ENCODE measurements at regions not wholly inside any gene's neighbourhood (a gene's known extent, or its start where the extent isn't known, plus 50 kb on each side); places are given as distances from the start of the nearest gene placed in this dataset.

GRCh38 chr1:97007840-97008604 is 286.4 kb downstream of the PTBP2 start:
- no peaks in the 10 kb centered on the region for H3K9me3 ChIP-seq (ENCODE audit: control insufficient read depth, low read length)
- H3K27ac ChIP-seq (ENCODE audit: insufficient read depth, low read length, poor library complexity, severe bottlenecking): no peak overlapping the region
- no peaks in the 10 kb centered on the region for H3K36me3 ChIP-seq (ENCODE audit: control insufficient read depth, insufficient read depth, low read length)
- no peaks in the 10 kb centered on the region for H3K4me1 ChIP-seq (ENCODE audit: control insufficient read depth, insufficient read depth, low read length, poor library complexity, severe bottlenecking)
- no peaks in the 10 kb centered on the region for H3K27me3 ChIP-seq (replicated peaks; ENCODE audit: control insufficient read depth, insufficient read depth, low read length, poor library complexity, severe bottlenecking)
- no peak for DNase-seq
- no peak overlapping the region for H3K4me3 ChIP-seq (ENCODE audit: insufficient read depth, low read depth, low read length, poor library complexity, severe bottlenecking)

GRCh38 chr1:97010566-97011264 is 289.1 kb downstream of the PTBP2 start:
- no peak for DNase-seq
- H3K27me3 ChIP-seq (replicated peaks; ENCODE audit: control insufficient read depth, insufficient read depth, low read length, poor library complexity, severe bottlenecking): no peaks in the 10 kb centered on the region
- no peaks in the 10 kb centered on the region for H3K9me3 ChIP-seq (ENCODE audit: control insufficient read depth, low read length)
- no peaks in the 10 kb centered on the region for H3K36me3 ChIP-seq (ENCODE audit: control insufficient read depth, insufficient read depth, low read length)
- H3K4me3 ChIP-seq (ENCODE audit: insufficient read depth, low read depth, low read length, poor library complexity, severe bottlenecking): no peak overlapping the region
- no peak overlapping the region for H3K27ac ChIP-seq (ENCODE audit: insufficient read depth, low read length, poor library complexity, severe bottlenecking)
- no peaks in the 10 kb centered on the region for H3K4me1 ChIP-seq (ENCODE audit: control insufficient read depth, insufficient read depth, low read length, poor library complexity, severe bottlenecking)

GRCh38 chr1:97013136-97013535 is 291.6 kb downstream of the PTBP2 start:
- no peak for DNase-seq
- Histone ChIP-seq H3K36me3 (ENCODE audit: control insufficient read depth, insufficient read depth, low read length) (no peaks in the 10 kb centered on the region), H3K27ac (ENCODE audit: insufficient read depth, low read length, poor library complexity, severe bottlenecking) (no peak overlapping the region), H3K27me3 (replicated peaks; ENCODE audit: control insufficient read depth, insufficient read depth, low read length, poor library complexity, severe bottlenecking) (no peaks in the 10 kb centered on the region), H3K9me3 (ENCODE audit: control insufficient read depth, low read length) (no peaks in the 10 kb centered on the region), H3K4me1 (ENCODE audit: control insufficient read depth, insufficient read depth, low read length, poor library complexity, severe bottlenecking) (no peaks in the 10 kb centered on the region), H3K4me3 (ENCODE audit: insufficient read depth, low read depth, low read length, poor library complexity, severe bottlenecking) (no peak overlapping the region)

- H3K36me3 ChIP-seq (ENCODE audit: control insufficient read depth, insufficient read depth, low read length): no peaks in the 10 kb centered on the region
- no peaks in the 10 kb centered on the region for H3K4me1 ChIP-seq (ENCODE audit: control insufficient read depth, insufficient read depth, low read length, poor library complexity, severe bottlenecking)
- no peaks in the 10 kb centered on the region for H3K9me3 ChIP-seq (ENCODE audit: control insufficient read depth, low read length)
- H3K27me3 ChIP-seq (replicated peaks; ENCODE audit: control insufficient read depth, insufficient read depth, low read length, poor library complexity, severe bottlenecking): no peaks in the 10 kb centered on the region
- no peak overlapping the region for H3K4me3 ChIP-seq (ENCODE audit: insufficient read depth, low read depth, low read length, poor library complexity, severe bottlenecking)
- no peak for DNase-seq
- no peak overlapping the region for H3K27ac ChIP-seq (ENCODE audit: insufficient read depth, low read length, poor library complexity, severe bottlenecking)
These were observed 292.4 kb downstream of the PTBP2 start for GRCh38 chr1:97013941-97014340.

- H3K27ac ChIP-seq (ENCODE audit: insufficient read depth, low read length, poor library complexity, severe bottlenecking): no peak overlapping the region
- H3K36me3 ChIP-seq (ENCODE audit: control insufficient read depth, insufficient read depth, low read length): no peaks in the 10 kb centered on the region
- H3K9me3 ChIP-seq (ENCODE audit: control insufficient read depth, low read length): no peaks in the 10 kb centered on the region
- H3K4me3 ChIP-seq (ENCODE audit: insufficient read depth, low read depth, low read length, poor library complexity, severe bottlenecking): no peak overlapping the region
- H3K4me1 ChIP-seq (ENCODE audit: control insufficient read depth, insufficient read depth, low read length, poor library complexity, severe bottlenecking): no peaks in the 10 kb centered on the region
- DNase-seq: no peak
- H3K27me3 ChIP-seq (replicated peaks; ENCODE audit: control insufficient read depth, insufficient read depth, low read length, poor library complexity, severe bottlenecking): no peaks in the 10 kb centered on the region
These were observed 292.8 kb downstream of the PTBP2 start for GRCh38 chr1:97014426-97014825.

GRCh38 chr1:97017895-97018294 is 296.3 kb downstream of the PTBP2 start:
- no peaks in the 10 kb centered on the region for H3K27me3 ChIP-seq (replicated peaks; ENCODE audit: control insufficient read depth, insufficient read depth, low read length, poor library complexity, severe bottlenecking)
- H3K4me3 ChIP-seq (ENCODE audit: insufficient read depth, low read depth, low read length, poor library complexity, severe bottlenecking): no peak overlapping the region
- DNase-seq: no peak

More at GRCh38 chr1:97017895-97018294, 296.3 kb downstream of the PTBP2 start:
- no peaks in the 10 kb centered on the region for H3K9me3 ChIP-seq (ENCODE audit: control insufficient read depth, low read length)
- no peak overlapping the region for H3K27ac ChIP-seq (ENCODE audit: insufficient read depth, low read length, poor library complexity, severe bottlenecking)
- no peaks in the 10 kb centered on the region for H3K36me3 ChIP-seq (ENCODE audit: control insufficient read depth, insufficient read depth, low read length)
- H3K4me1 ChIP-seq (ENCODE audit: control insufficient read depth, insufficient read depth, low read length, poor library complexity, severe bottlenecking): no peaks in the 10 kb centered on the region

Measured in effector memory CD4-positive, alpha-beta T cell (primary cell).